Activated CD8-positive, alpha-beta memory T cell treated with anti-CD3 and anti-CD28 coated beads for 24 hours (primary cell): ENCODE measurements at regions not wholly inside any gene's neighbourhood (a gene's known extent, or its start where the extent isn't known, plus 50 kb on each side); places are given as distances from the start of the nearest gene placed in this dataset.

ENCODE experiments used
- DNase-seq: peaks from one replicate; pipeline ENCODE4 v3.0.0-alpha.2; 2020

DNA sequence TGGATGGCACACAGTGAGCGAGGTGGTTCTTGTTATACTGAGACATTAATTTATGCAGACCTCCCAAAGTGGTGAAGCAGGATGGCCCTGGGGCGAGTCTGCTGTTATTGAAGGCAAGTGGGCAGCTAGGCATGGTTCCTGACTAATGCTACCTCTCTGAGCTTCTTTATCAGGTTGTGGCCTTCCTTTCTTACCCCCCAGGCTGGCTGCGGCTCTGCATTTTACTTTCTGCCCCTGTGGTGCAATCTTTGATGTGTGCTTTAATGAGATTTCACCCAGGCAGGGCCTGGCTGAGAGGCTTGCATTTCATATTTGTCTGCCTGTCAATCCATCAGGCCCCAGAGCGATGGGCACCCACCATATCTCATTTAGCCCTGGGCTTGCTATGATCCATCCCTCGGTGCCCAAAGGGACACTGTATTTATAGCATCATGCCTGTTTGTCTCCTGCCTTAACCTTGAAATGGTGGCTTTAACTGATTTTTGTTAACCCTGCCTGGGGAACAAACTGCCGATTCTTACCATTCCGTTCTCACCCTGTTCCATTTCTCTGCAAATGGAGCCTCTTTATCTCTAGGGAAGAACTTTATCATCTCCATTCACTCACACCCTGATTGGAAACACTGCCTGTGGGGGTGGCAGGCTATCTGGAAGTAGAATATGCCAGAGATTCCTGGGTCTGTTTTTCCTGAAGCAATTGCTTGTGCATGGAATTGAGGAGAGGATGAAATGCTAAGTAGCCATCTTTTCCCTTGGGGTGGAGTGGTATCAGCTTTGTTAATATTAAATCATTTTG lies 316.2 kb upstream of the THSD7B start:
- no peak for DNase-seq

DNA sequence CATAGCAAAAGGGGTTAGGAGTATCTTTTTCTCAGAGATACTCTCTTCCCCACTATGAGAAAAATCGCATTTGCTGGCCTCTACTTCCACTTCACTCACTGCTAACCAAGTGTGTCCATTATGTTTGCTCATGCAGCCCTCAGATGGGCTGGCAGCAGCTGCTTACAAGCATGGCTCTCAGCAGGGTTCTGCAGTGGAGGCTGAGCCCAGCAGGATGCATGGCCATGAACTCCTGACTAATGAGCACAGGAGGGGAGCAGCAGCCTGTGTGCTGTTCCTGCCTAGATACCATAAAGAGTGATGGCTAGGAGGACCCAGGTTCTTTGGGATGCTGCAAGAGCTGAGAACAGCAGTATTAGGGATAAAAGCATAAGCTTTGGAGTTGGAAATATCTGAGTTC lies 316.9 kb upstream of the THSD7B start:
- no peak for DNase-seq

DNA sequence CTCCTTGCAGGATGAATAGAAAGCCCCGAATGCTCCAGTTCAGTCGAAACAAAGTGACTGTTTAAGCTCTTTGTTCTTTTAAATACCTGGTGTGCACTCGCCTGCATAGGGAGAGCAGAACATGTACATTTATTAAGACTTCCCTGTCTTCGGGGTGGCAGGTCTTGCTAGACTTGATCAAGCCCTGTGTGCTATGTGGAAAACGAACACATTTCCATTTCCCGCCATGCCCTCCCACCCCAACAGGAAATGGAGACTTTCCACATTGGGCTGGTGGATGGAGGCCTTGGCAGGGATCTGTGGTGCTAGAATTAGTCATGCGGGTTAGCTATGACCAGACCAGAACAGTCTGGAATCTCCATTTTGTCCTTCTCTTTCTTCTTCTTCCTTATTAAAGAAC lies 321.0 kb upstream of the THSD7B start:
- no peak for DNase-seq

DNA sequence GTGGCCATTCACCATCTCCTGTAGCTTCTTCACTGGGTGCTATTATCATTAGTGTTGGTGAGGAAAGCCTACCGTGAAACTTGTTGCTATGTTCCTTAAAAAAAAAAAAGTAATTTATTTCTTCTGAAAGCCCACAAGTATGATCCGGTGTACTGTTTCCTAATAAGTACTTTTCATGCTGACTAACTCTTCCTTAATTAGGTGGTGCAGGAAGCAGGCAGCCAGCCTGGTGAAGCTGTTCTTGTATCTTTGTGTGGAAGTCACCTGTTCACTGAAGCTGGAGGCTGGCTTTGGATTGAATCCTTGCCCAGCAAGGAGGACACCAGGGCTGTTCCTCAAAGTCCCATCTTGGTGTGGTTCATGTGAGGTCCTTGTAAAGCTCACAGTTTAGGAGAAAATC lies 321.7 kb upstream of the THSD7B start:
- DNase-seq: no peak

GRCh38 chr2:136441979-136442714 lies 323.2 kb upstream of the THSD7B start:
- DNase-seq: no peak

- no peak for DNase-seq
These were observed 321.2 kb upstream of the CXCR4 start for GRCh38 chr2:136439064-136439676.

DNA sequence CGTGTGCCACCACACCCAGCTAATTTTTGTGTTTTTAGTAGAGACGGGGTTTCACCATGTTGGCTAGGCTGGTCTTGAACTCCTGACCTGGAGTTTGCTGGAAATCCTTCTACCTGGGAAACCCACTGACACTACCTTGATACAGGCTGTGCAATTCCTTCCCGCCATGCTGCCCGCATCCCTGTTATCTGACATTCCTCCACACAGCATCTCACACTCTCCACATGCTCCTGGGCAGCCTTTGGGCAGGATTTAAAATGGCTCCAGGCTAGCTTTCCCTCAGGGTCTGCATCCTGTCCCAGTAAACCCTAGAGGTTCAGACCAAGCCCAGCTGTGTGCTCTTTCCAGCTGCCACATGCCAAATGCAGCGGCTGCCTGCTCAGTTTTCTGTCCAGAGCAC lies 319.5 kb upstream of the CXCR4 start:
- no peak for DNase-seq

DNA sequence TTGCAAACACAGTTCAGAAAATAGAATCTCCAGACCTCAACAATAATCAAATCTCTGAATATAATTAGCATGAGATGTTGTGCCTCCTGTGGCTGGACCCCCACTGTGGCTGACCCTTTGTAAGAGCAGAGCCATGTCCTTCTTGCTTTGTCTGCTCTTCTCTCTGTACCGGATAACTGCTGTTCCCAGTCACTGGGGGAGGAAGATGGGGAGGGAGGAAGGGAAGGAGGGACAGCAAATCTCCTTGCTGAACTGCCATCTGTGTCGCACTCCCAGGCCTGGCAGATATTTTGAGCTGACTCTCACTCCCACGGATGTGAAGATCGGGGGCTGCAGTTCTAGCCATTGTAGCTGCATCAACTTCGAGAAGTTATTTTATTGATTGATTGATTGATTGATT lies 319.0 kb upstream of the CXCR4 start:
- DNase-seq: no peak

- no peak for DNase-seq
These were observed 316.3 kb upstream of the CXCR4 start for GRCh38 chr2:136434251-136434715.

- DNase-seq: no peak
These were observed 315.3 kb upstream of the CXCR4 start for GRCh38 chr2:136433261-136433660.

GRCh38 chr2:136424112-136424511 lies 306.2 kb upstream of the CXCR4 start:
- DNase-seq: peak; percentile 60

DNA sequence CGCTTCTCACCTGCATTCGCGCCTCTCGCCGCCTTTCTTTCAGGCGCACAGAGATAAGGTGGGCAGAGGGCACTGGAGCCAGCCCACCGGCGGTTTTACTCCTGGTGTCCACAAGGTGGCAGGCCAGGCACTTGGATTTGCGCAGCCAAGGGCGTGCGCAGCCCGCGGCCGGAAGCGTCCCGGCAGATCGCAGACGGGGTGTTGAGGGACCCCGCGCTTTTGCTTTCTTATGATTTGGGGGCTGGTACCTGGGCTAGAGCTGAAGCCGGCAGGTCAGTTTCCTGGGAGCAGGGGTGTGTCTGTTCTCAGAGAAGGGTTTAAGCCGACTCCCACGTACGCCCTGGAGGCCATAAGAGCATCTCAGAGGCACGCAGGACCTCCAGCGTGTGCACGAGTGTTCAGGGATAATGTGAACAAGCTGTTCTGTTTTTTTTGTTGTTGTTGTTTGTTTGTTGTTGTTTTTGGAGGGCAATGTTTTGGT lies 305.6 kb upstream of the CXCR4 start:
- peak; percentile 91 for DNase-seq

- no peak for DNase-seq
These were observed 304.6 kb upstream of the CXCR4 start for GRCh38 chr2:136422512-136422911.

- no peak for DNase-seq
These were observed 302.4 kb upstream of the CXCR4 start for GRCh38 chr2:136420346-136420745.

DNA sequence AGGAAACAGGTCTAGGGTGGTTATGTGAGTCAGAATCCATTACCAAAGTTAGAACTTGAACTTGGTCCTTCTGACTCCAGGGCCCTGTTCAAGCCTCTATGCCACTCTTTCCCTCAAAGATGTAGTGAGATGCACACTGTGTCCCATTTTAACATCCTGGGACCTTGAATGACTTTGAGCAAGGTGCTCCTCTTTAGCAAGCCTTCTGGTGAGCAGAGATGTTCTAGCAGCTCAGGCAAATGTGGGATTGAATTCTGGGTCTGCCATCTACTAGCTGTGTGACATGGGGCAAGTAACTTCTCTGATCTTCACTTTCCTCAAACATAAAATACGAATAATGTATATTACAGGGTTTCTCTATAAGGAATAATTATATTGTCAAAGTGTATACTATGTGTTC lies 294.0 kb upstream of the CXCR4 start:
- no peak for DNase-seq

DNA sequence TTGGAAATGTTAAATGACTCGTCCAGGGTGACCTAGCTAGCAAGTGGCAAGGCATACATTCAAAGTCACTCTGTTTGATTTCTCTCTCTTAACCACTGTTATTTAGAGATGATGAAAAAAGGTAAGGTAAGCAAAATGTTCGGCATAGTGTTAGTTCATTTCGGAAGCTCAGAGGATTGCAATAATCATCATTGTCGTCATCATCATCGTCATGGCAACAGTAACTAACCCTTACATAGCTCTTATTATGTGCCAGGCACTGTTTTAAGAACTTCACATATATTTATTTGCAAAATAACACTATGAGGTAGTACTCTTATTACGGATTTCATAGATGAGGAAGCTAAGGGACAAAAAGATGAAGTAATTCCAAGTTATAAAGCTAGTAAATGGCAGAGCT lies 292.7 kb upstream of the CXCR4 start:
- no peak for DNase-seq

GRCh38 chr2:136408795-136409194 lies 290.8 kb upstream of the CXCR4 start:
- DNase-seq: no peak

GRCh38 chr2:136407952-136408318 lies 290.0 kb upstream of the CXCR4 start:
- no peak for DNase-seq

- no peak for DNase-seq
These were observed 289.4 kb upstream of the CXCR4 start for GRCh38 chr2:136407117-136407951.

DNA sequence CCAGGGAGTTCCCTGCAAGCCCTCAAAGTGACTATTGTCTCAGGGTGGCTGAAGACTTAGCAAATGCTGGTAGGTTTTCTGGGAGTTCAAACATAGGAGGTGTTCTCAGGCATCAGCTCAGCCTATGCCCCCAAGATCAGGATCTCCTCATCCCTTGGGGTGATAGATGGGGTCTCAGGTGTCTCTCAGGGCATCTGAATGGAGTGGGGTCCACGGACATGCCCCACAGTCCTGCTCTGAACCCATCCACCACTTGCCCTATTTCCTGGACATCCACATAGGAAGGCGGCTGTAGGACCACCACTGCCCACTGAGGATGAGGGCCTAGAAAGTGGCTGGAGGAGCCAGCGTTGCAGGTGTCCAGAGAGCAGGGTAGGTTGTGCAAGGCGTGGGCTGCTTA lies 287.0 kb upstream of the CXCR4 start:
- DNase-seq: no peak

- DNase-seq: no peak
These were observed 286.2 kb upstream of the CXCR4 start for GRCh38 chr2:136404176-136404575.

DNA sequence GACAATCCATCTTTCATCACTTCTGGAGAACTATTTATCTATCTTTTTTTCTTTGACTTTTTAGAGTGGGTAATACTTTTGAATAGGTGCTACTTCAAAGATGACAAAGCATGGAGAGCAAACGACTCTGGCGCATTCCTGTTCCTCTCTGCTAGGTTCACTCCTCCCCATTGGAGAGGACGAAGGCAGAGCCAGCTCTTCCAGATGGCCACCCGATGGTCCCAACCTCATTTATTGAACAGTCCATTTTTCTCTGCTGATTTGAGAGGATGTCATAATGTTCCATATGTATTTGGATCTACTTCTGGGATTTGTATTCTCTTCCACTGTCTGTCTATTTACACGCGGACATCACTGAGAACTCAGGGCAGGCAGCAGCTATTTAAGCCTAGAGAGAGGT lies 284.3 kb upstream of the CXCR4 start:
- DNase-seq: no peak
